ENCODE measurements at regions not wholly inside any gene's neighbourhood (a gene's known extent, or its start where the extent isn't known, plus 50 kb on each side); places are given as distances from the start of the nearest gene placed in this dataset.

DNA sequence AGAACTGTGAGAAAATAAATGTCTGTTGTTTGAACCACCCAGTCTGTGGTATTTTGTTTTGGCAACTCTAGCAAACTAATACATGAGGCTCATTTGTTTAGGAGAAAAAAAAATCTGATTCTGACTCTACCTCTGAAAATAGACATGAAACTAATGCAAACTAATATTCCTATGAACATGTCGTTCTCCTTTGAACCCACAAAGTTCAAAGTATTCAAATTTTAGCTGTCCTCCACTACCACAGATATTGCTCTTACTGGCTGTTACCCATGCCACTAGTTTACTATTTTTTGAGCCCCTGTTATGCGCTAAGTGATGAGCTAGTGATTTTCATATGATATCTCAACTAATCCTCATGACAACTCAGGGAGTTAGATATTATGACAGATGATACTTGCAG is 58.8 kb upstream of the ZNF804B start:
- no peak for DNase-seq (ENCODE audit: extremely low read depth, insufficient read length)
- Histone ChIP-seq H3K27me3 (replicated peaks; ENCODE audit: control insufficient read depth, insufficient read depth, low read length) (no peaks in the 10 kb centered on the region), H3K4me3 (replicated peaks; ENCODE audit: low read depth, low read length) (no peak overlapping the region), H3K36me3 (ENCODE audit: control insufficient read depth, insufficient read depth, low read length) (no peaks in the 10 kb centered on the region)
- TF ChIP-seq CTCF (IDR thresholded peaks at IDR 0.05; ENCODE audit: insufficient read depth, low read length, poor library complexity, severe bottlenecking), result no peak

GRCh38 chr7:88694207-88694606 is 65.3 kb upstream of the ZNF804B start:
- Histone ChIP-seq H3K27me3 (replicated peaks; ENCODE audit: control insufficient read depth, insufficient read depth, low read length) (no peaks in the 10 kb centered on the region), H3K36me3 (ENCODE audit: control insufficient read depth, insufficient read depth, low read length) (no peaks in the 10 kb centered on the region), H3K4me3 (replicated peaks; ENCODE audit: low read depth, low read length) (no peak overlapping the region)
- DNase-seq (ENCODE audit: extremely low read depth, insufficient read length), result no peak
- TF ChIP-seq CTCF (IDR thresholded peaks at IDR 0.05; ENCODE audit: insufficient read depth, low read length, poor library complexity, severe bottlenecking), result no peak

DNA sequence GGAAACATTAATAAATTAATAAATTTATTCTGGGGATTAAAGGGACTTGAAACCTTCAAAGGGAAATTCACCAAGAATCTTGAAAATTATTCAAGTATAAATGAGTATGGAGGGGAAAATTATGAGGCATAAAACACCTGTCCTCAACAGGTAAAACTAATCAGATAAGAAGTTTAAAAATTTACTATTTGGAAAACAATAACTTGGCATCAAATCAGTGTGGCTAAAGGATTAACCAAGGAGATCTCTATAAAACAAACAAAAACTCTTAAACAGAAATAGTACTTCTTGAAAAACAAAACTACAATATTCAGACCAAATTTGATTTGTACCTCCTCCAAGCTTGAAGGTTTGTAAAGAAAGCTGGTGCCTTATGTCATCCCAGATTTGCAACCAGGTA is 66.4 kb upstream of the ZNF804B start:
- TF ChIP-seq CTCF (IDR thresholded peaks at IDR 0.05; ENCODE audit: insufficient read depth, low read length, poor library complexity, severe bottlenecking), result no peak

DNA sequence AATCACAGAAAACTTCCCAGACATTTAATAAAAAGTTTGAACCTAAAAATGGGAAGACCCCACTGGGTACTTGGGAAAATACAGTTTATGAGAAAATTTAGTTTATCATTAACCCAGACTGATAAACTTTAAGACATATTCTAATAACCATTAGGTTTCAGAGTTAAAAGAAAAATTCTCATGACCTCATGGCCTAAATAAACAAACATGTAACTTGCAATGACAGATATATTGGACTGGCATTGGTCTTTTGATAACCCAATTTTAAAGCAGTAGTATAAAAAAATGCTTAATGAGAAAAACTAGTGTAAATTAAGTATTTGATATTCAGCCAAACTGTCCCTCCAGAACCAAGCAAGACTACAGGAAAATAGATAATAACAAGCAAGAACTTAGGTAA is 67.0 kb upstream of the ZNF804B start:
- H3K27me3 ChIP-seq (replicated peaks; ENCODE audit: control insufficient read depth, insufficient read depth, low read length), result no peaks in the 10 kb centered on the region
- H3K36me3 ChIP-seq (ENCODE audit: control insufficient read depth, insufficient read depth, low read length), result no peaks in the 10 kb centered on the region
- H3K4me3 ChIP-seq (replicated peaks; ENCODE audit: low read depth, low read length), result no peak overlapping the region
- no peak for TF ChIP-seq CTCF (IDR thresholded peaks at IDR 0.05; ENCODE audit: insufficient read depth, low read length, poor library complexity, severe bottlenecking)
- DNase-seq (ENCODE audit: extremely low read depth, insufficient read length), result no peak

More for the DNA sequence above, 66.4 kb upstream of the ZNF804B start:
- H3K4me3 ChIP-seq (replicated peaks; ENCODE audit: low read depth, low read length), result no peak overlapping the region
- H3K36me3 ChIP-seq (ENCODE audit: control insufficient read depth, insufficient read depth, low read length), result no peaks in the 10 kb centered on the region
- H3K27me3 ChIP-seq (replicated peaks; ENCODE audit: control insufficient read depth, insufficient read depth, low read length), result no peaks in the 10 kb centered on the region
- DNase-seq (ENCODE audit: extremely low read depth, insufficient read length), result no peak

- H3K4me3 ChIP-seq (replicated peaks; ENCODE audit: low read depth, low read length), result no peak overlapping the region
- H3K27me3 ChIP-seq (replicated peaks; ENCODE audit: control insufficient read depth, insufficient read depth, low read length), result no peaks in the 10 kb centered on the region
- DNase-seq (ENCODE audit: extremely low read depth, insufficient read length), result no peak
- no peaks in the 10 kb centered on the region for H3K36me3 ChIP-seq (ENCODE audit: control insufficient read depth, insufficient read depth, low read length)
- no peak for TF ChIP-seq CTCF (IDR thresholded peaks at IDR 0.05; ENCODE audit: insufficient read depth, low read length, poor library complexity, severe bottlenecking)
These were observed 69.7 kb upstream of the ZNF804B start for GRCh38 chr7:88689821-88690220.

GRCh38 chr7:88688222-88688621 is 71.3 kb upstream of the ZNF804B start:
- no peak for TF ChIP-seq CTCF (IDR thresholded peaks at IDR 0.05; ENCODE audit: insufficient read depth, low read length, poor library complexity, severe bottlenecking)
- Histone ChIP-seq H3K4me3 (replicated peaks; ENCODE audit: low read depth, low read length) (no peak overlapping the region), H3K27me3 (replicated peaks; ENCODE audit: control insufficient read depth, insufficient read depth, low read length) (no peaks in the 10 kb centered on the region), H3K36me3 (ENCODE audit: control insufficient read depth, insufficient read depth, low read length) (no peaks in the 10 kb centered on the region)
- no peak for DNase-seq (ENCODE audit: extremely low read depth, insufficient read length)
